ACC112 (cell line): ENCODE measurements at regions not wholly inside any gene's neighbourhood (a gene's known extent, or its start where the extent isn't known, plus 50 kb on each side); places are given as distances from the start of the nearest gene placed in this dataset.
"Not testable (repeated sequence)": the region's sequence is repeated elsewhere in the genome, so short reads cannot be mapped to it uniquely, and the experiment has no call there.

Experiments used
- H2AFZ ChIP-seq: fragments of 200-600 bp; sonication (generic); one replicate; pipeline ENCODE4 v1.6.0; 2017; ENCODE audit warnings: antibody characterized with exemption, low read length; ENCODE audit not compliant: unreplicated experiment
- H3K27ac ChIP-seq: fragments of 200-600 bp; sonication (generic); 2 replicates; pipeline ENCODE4 v1.5.1; 2014; ENCODE audit warnings: low read depth, mild to moderate bottlenecking, antibody characterized with exemption, low read length, moderate library complexity
- H3K27me3 ChIP-seq: fragments of 200-600 bp; sonication (generic); 2 replicates; pipeline ENCODE4 v1.6.1; 2014; ENCODE audit warnings: mild to moderate bottlenecking, antibody characterized with exemption, low read length, moderate library complexity, mixed read lengths; ENCODE audit not compliant: insufficient read depth
- H3K36me3 ChIP-seq: fragments of 200-600 bp; sonication (generic); 2 replicates; pipeline ENCODE4 v1.6.1; 2016; ENCODE audit warnings: mild to moderate bottlenecking, antibody characterized with exemption, low read length, moderate library complexity, mixed read lengths; ENCODE audit not compliant: insufficient read depth
- H3K4me1 ChIP-seq: fragments of 200-600 bp; sonication (generic); one replicate; pipeline ENCODE4 v1.6.1; 2016; ENCODE audit warnings: low read length, mixed read lengths; ENCODE audit not compliant: insufficient read depth, unreplicated experiment, control insufficient read depth
- H3K4me3 ChIP-seq: fragments of 200-600 bp; sonication (generic); 2 replicates; pipeline ENCODE4 v1.5.1; 2014; ENCODE audit warnings: mild to moderate bottlenecking, low read depth, low read length
- H3K79me2 ChIP-seq: fragments of 200-600 bp; sonication (generic); one replicate; pipeline ENCODE4 v1.6.0; 2016; ENCODE audit warnings: low read length; ENCODE audit not compliant: control insufficient read depth, unreplicated experiment, insufficient read depth

DNA sequence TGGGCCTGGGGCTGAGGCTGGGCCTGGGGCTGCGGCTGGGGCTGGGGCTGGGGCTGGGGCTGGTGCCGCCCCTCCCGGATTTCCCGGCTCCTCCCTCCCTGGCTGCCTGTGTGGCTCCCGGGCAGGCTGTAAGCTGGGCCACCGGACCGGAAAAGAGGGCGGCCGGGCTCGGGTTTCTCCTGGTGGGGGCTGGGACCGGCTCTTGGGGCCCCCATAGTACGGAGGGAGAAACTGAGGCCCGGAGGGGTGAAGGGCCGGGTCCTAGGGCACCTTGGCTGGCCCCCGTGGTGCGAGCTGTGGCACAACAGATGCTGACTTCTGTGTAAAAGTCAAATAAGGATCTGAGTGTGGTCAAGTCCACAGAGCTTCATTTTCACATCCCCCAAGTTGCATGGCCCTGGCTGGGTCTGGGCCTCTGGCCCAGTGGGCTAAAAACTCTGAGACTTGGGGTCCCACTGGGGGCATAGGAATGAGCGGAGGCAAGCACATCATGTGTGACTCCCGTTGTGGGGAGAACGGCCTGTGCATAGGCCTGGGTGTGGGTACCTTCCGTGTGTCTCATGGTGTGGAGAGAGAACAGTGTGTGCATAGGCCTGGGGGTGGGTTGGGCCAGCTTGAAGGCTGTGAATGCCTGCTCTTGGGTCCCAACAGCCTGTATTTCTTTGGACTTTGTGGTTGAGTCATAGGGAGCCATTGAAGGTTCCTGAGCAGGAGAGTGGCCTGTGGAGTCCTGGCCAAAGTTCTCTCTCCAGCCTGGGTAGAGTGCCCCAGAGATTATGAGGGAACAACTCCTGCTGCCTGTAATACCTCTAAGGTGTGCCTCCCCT, 123.9 kb upstream of the CIBAR2 start:
- peak overlapping the region; percentile 81 for H3K4me3 ChIP-seq
- H3K79me2 ChIP-seq: peaks cover 4% of the 10 kb centered on the region
- peaks cover 51% of the 10 kb centered on the region for H3K4me1 ChIP-seq
- H3K27me3 ChIP-seq: no peaks in the 10 kb centered on the region
- peak overlapping the region; percentile 12; the same call in 1 of the 2 replicates for H3K27ac ChIP-seq
- no peaks in the 10 kb centered on the region for H3K36me3 ChIP-seq
- no peak overlapping the region for H2AFZ ChIP-seq

DNA sequence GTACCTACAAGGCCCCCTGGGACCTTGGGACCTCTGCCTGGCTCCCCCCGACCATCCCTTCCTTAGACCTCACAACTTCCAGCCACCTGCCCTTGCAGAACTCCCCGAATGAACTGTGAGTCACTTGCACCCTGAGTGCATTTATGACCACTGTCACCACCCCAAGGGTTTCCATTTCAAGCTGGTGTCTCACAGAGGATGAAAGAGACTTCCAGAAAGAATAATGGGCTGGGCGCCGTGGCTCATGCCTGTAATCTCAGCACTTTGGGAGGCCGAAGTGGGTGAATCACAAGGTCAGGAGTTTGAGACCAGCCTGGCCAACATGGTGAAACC, 124.5 kb upstream of the CIBAR2 start:
- Histone ChIP-seq H3K4me3 (no peak overlapping the region), H3K36me3 (no peaks in the 10 kb centered on the region), H2AFZ (no peak overlapping the region), H3K79me2 (peaks cover 4% of the 10 kb centered on the region), H3K4me1 (peaks cover 47% of the 10 kb centered on the region), H3K27me3 (no peaks in the 10 kb centered on the region), H3K27ac (peak overlapping the region; percentile 12; the same call in 1 of the 2 replicates)

DNA sequence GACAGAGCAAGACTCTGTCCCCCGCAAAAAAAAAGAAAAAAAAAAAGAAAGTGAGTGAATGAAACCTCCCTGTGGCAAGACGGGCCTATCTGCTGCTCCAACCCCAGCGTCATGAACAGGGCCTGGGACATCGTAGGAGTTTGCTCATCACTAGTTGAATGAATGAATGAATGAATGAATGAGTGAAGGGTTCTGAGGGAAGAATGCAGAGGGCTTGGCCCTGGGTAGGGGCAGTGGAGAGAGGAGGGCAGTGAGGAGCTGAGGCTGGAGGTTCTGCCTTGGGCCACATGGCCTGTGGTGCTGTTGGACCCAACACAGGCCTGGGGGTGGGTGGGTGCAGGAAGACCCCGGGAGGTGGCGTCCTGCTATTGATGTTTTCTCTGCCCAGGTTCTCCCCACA, 125.5 kb upstream of the CIBAR2 start:
- Histone ChIP-seq H3K4me3 (peak overlapping the region; percentile 49; the same call in 1 of the 2 replicates), H3K4me1 (peaks cover 36% of the 10 kb centered on the region), H3K27me3 (no peaks in the 10 kb centered on the region), H3K27ac (no peak overlapping the region), H3K36me3 (no peaks in the 10 kb centered on the region), H3K79me2 (peaks cover 4% of the 10 kb centered on the region), H2AFZ (no peak overlapping the region)

DNA sequence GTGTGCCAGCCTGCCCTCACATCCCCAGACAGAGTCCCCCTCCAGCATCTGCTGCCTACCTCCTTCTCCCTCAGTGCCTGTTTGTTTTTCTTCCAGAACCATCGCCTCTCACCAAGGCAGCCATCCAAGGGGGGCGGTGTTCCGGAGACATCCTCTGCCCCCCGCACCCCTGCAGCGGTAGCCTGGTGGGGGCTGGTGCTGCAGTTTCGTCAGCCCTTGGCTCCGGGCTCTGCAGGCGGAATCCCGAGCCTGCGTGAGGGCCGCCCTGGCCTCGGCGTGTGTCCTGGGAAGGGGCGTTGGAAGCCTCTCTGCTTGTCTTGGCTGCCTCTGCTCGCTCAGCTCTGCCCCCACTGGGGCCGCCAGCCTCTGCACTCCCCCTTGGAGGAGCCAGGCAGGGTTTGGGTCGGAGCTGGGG, 126.0 kb upstream of the CIBAR2 start:
- Histone ChIP-seq H3K4me1 (peaks cover 34% of the 10 kb centered on the region), H3K36me3 (no peaks in the 10 kb centered on the region), H3K27me3 (no peaks in the 10 kb centered on the region), H3K4me3 (peak overlapping the region; percentile 49), H3K27ac (no peak overlapping the region), H3K79me2 (peaks cover 4% of the 10 kb centered on the region), H2AFZ (no peak overlapping the region)

DNA sequence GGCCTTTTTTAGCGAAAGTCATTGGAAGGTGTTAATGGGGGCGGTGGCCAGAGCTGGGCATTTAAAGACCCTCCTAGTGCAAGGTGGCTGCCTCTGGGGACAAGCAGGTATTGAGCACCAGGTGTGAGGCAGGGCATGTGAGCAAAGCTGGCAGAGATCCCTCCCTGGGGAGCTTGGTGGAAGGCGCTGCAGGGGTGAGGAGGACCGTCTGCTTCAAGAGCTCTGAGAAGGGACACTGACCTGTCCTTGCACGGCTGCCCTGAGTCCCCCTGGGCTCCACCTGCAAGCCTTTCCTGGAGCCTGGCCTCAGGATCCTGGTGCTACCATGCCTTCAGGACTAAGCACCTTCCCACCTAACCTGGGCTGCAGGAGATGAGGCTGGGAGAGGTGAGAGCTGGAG, 127.0 kb upstream of the CIBAR2 start:
- peaks cover under 1% of the 10 kb centered on the region for H3K79me2 ChIP-seq
- peaks cover 33% of the 10 kb centered on the region for H3K4me1 ChIP-seq
- no peak overlapping the region for H3K27ac ChIP-seq
- H3K4me3 ChIP-seq: no peak overlapping the region
- H2AFZ ChIP-seq: no peak overlapping the region
- H3K27me3 ChIP-seq: no peaks in the 10 kb centered on the region
- H3K36me3 ChIP-seq: no peaks in the 10 kb centered on the region

DNA sequence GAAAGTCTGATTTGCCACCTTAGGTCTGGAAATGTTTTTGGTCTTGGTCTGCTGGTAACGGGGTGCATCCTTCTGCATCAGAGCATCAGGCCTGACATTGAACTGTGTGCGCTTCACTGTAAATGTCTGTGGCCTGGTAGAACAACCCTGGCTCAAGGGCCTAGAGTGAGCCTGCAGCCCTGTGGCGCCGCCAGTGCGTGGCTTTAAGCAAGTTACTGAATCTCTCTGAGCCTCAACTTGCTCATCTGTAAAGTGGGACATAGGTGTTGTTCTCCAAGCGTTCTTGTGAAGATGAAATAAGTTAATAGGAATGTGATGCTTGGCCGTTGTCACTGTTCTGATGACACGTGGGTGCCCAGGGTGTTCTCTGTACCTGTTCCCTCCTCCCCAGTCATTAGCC, 127.6 kb upstream of the CIBAR2 start:
- H2AFZ ChIP-seq: no peak overlapping the region
- H3K27me3 ChIP-seq: no peaks in the 10 kb centered on the region
- no peak overlapping the region for H3K4me3 ChIP-seq
- H3K36me3 ChIP-seq: no peaks in the 10 kb centered on the region
- H3K27ac ChIP-seq: no peak overlapping the region
- H3K79me2 ChIP-seq: no peaks in the 10 kb centered on the region
- H3K4me1 ChIP-seq: peaks cover 29% of the 10 kb centered on the region

DNA sequence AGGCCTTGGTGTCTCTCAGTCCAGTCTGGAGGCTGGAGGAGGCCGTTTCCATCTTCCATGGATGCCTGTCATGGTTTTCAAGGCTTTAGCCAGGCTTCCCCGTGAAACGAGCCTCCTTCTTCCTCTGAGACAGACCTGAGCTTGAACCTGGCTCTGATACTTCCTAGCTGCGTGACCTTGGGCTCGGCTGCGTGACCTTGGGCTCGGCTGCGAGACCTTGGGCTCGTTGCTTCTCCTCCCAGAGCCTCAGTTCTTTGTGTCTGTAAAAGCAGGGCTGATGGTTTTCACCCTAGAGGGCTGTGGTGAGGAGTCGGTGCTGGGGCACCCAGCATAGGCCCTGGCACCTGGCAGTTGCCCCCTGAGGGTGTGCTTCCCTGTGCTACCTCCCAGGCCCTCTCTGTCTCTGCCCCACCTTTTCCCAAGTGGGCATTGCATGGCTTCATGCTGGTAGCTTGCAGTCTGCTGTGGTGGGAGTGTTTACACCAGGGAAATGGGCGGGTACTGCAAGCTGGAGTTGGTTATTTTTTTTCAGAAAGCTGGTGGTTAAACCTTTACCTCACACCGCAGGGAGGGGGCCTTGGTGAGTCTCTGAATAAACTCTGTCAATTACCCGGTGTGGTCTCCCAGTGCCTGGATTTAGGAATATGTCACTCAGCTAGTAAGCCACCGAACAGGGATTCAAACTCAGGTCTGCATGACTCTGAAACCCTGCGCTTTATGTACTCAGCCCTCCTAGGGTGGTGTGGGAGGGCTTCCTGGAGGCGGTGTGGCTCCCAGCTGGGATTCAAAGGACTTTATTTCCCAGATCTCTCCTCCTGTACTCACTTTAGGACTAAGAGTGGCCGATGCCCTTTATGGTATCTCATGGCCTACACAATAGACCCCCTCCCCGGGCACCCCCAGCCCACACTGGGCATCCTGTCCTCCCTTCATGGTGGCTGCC, 129.0 kb upstream of the CIBAR2 start:
- no peaks in the 10 kb centered on the region for H3K27me3 ChIP-seq
- no peaks in the 10 kb centered on the region for H3K79me2 ChIP-seq
- no peak overlapping the region for H3K27ac ChIP-seq
- no peak overlapping the region for H2AFZ ChIP-seq
- no peak overlapping the region for H3K4me3 ChIP-seq
- H3K36me3 ChIP-seq: no peaks in the 10 kb centered on the region
- H3K4me1 ChIP-seq: peaks cover 21% of the 10 kb centered on the region

DNA sequence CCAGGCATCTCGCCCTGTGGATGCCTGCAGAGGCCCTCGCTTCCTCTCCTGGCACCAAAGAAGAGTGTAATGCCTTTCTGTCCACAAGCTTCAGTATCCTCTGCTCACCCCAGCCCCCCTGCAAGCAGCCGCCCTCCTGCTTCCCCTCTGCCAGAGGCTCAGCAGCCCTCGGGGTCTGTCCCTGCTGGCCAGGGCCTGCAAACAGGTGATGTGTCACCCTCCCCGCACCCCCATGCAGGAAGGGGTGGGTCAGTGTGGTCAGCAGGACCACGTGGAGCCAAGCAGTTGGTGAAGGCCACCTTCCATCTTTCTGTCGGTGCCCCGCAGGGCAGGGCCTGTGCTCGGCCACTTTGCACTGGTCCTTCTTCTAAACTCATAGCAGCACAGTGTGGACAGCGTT, 129.9 kb upstream of the CIBAR2 start:
- Histone ChIP-seq H3K27me3 (no peaks in the 10 kb centered on the region), H3K36me3 (no peaks in the 10 kb centered on the region), H3K4me3 (no peak overlapping the region), H2AFZ (no peak overlapping the region), H3K79me2 (no peaks in the 10 kb centered on the region), H3K27ac (no peak overlapping the region), H3K4me1 (peaks cover 15% of the 10 kb centered on the region)

DNA sequence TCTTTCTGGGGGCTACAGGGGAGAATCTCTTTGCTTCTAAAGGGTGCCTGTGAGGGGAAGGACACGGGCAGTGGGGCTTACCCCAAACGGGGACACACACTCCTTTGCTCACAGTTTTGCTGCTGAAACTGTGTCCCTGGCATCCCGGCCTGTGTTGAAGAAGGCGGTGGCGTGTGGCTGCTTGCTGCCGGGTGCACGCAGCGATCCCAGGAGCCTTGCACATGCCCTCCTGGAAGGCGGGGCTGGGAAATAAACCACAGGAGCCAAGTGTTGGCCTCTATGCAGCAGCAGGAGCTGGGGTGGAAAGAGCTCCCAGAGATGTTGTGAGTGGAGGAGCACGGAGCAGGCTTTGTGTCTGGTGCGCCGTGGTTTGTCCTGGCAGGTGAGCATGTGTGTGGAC, 131.0 kb upstream of the CIBAR2 start:
- no peaks in the 10 kb centered on the region for H3K79me2 ChIP-seq
- no peak overlapping the region for H3K27ac ChIP-seq
- no peaks in the 10 kb centered on the region for H3K27me3 ChIP-seq
- peaks cover 8% of the 10 kb centered on the region for H3K4me1 ChIP-seq
- H3K36me3 ChIP-seq: no peaks in the 10 kb centered on the region
- H2AFZ ChIP-seq: no peak overlapping the region
- H3K4me3 ChIP-seq: no peak overlapping the region

DNA sequence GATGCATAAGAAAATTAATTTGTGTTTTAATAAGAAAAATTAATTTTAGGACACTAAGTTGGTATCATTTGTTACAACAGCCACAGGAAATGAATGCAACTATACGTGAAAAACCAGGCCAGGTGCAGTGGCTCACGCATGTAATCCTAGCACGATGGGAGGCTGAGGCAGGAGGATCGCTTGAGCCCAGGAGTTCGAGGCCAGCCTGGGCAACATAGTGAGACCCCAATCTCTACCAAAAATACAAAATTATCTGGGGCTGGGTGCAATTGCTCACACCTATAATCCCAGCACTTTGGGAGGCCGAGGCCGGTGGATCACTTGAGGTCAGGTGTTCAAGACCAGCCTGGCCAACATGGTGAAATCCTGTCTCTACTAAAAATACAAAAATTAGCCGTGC, 132.2 kb upstream of the CIBAR2 start:
- not testable (repeated sequence) for H3K4me3 ChIP-seq, H2AFZ ChIP-seq, H3K36me3 ChIP-seq, H3K27me3 ChIP-seq, H3K79me2 ChIP-seq, H3K27ac ChIP-seq, H3K4me1 ChIP-seq
